ENCODE measurements at regions not wholly inside any gene's neighbourhood (a gene's known extent, or its start where the extent isn't known, plus 50 kb on each side); places are given as distances from the start of the nearest gene placed in this dataset.

GRCh38 chr14:79947440-79948054 is 263.8 kb downstream of the DIO2 start:
- Mint-ChIP-seq H3K4me1 (ENCODE audit: low read depth) (no peaks in the 10 kb centered on the region), H3K27me3 (no peaks in the 10 kb centered on the region), H3K36me3 (ENCODE audit: low read depth) (no peaks in the 10 kb centered on the region), H3K27ac (no peak overlapping the region), H3K4me3 (no peak overlapping the region), H3K9me3 (peaks cover 2% of the 10 kb centered on the region)
- CTCF ChIA-PET: no interaction called here
- POLR2A ChIA-PET: no interaction called here
- ATAC-seq (no peak), DNase-seq (no peak)
- intact Hi-C loops (cut with micrococcal nuclease): no loop called here
- no peak for TF ChIP-seq CTCF (IDR thresholded peaks at IDR 0.05)

GRCh38 chr14:79939235-79939634 is 272.1 kb downstream of the DIO2 start:
- ATAC-seq (no peak), DNase-seq (no peak)
- no peaks in the 10 kb centered on the region for H3K27me3 Mint-ChIP-seq
- intact Hi-C loops (cut with micrococcal nuclease): no loop called here
- no peaks in the 10 kb centered on the region for H3K36me3 Mint-ChIP-seq (ENCODE audit: low read depth)
- no peak for TF ChIP-seq CTCF (IDR thresholded peaks at IDR 0.05)
- no peak overlapping the region for H3K27ac Mint-ChIP-seq
- POLR2A ChIA-PET: no interaction called here
- H3K9me3 Mint-ChIP-seq: peaks cover 4% of the 10 kb centered on the region
- H3K4me3 Mint-ChIP-seq: no peak overlapping the region
- H3K4me1 Mint-ChIP-seq (ENCODE audit: low read depth): no peaks in the 10 kb centered on the region
- CTCF ChIA-PET: no interaction called here

- Mint-ChIP-seq H3K36me3 (ENCODE audit: low read depth) (no peaks in the 10 kb centered on the region), H3K4me3 (no peak overlapping the region), H3K9me3 (peaks cover 4% of the 10 kb centered on the region), H3K27me3 (no peaks in the 10 kb centered on the region), H3K4me1 (ENCODE audit: low read depth) (no peaks in the 10 kb centered on the region), H3K27ac (no peak overlapping the region)
- CTCF ChIA-PET: no interaction called here
- ATAC-seq (no peak), DNase-seq (no peak)
- TF ChIP-seq CTCF (IDR thresholded peaks at IDR 0.05): no peak
- intact Hi-C loops (cut with micrococcal nuclease): no loop called here
- POLR2A ChIA-PET: no interaction called here
These were observed 273.1 kb downstream of the DIO2 start for GRCh38 chr14:79938185-79938584.

- no peak for TF ChIP-seq CTCF (IDR thresholded peaks at IDR 0.05)
- Mint-ChIP-seq H3K9me3 (peaks cover 4% of the 10 kb centered on the region), H3K36me3 (ENCODE audit: low read depth) (no peaks in the 10 kb centered on the region), H3K27me3 (no peaks in the 10 kb centered on the region), H3K4me1 (ENCODE audit: low read depth) (no peaks in the 10 kb centered on the region), H3K4me3 (no peak overlapping the region), H3K27ac (no peak overlapping the region)
- POLR2A ChIA-PET: no interaction called here
- CTCF ChIA-PET: no interaction called here
- intact Hi-C loops (cut with micrococcal nuclease): no loop called here
- no peak for ATAC-seq
- no peak for DNase-seq
These were observed 273.9 kb downstream of the DIO2 start for GRCh38 chr14:79937433-79937832.

- no peak for DNase-seq
- no peaks in the 10 kb centered on the region for H3K36me3 Mint-ChIP-seq (ENCODE audit: low read depth)
- H3K9me3 Mint-ChIP-seq: peaks cover 7% of the 10 kb centered on the region
- TF ChIP-seq CTCF (IDR thresholded peaks at IDR 0.05): no peak
- H3K27ac Mint-ChIP-seq: no peak overlapping the region
- no peaks in the 10 kb centered on the region for H3K27me3 Mint-ChIP-seq
- ATAC-seq: no peak
- no peaks in the 10 kb centered on the region for H3K4me1 Mint-ChIP-seq (ENCODE audit: low read depth)
- H3K4me3 Mint-ChIP-seq: no peak overlapping the region
- intact Hi-C loops (cut with micrococcal nuclease): no loop called here
- CTCF ChIA-PET: interaction anchor here (0.7 kb wide), 1 partner anchor 13 kb away, joined by 3 read pairs; no protein-coding TSS in a partner anchor
- POLR2A ChIA-PET: no interaction called here
These were observed 286.8 kb downstream of the DIO2 start for GRCh38 chr14:79924551-79924950.

Data from activated CD8-positive, alpha-beta T cell treated with anti-CD3 and anti-CD28 coated beads for 36 hours (primary cell).